ENCODE measurements at regions not wholly inside any gene's neighbourhood (a gene's known extent, or its start where the extent isn't known, plus 50 kb on each side); places are given as distances from the start of the nearest gene placed in this dataset.

DNA sequence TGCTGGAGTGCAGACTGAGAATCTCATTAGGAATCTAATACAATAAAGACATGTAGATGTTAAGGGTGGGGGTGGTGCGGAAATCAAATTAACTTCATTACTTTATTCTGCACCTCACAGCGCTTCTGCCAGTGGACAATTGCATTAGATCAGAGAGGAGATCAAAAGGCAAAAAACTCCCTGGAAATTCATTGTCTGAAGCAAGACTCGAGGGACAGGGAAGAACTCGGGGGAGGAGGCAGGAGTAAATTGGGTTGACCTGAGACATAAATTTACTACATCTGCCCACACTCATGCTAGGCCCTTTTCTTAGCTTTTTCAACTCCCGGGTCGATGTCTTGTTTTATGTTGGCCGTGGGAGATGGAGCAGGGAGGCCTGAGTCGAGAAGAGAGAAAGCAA, 315.4 kb downstream of the SPATA17 start:
- H3K4me3 Mint-ChIP-seq (ENCODE audit: unreplicated experiment) = no peak overlapping the region
- no peak for DNase-seq
- TF ChIP-seq, protein P1, sequence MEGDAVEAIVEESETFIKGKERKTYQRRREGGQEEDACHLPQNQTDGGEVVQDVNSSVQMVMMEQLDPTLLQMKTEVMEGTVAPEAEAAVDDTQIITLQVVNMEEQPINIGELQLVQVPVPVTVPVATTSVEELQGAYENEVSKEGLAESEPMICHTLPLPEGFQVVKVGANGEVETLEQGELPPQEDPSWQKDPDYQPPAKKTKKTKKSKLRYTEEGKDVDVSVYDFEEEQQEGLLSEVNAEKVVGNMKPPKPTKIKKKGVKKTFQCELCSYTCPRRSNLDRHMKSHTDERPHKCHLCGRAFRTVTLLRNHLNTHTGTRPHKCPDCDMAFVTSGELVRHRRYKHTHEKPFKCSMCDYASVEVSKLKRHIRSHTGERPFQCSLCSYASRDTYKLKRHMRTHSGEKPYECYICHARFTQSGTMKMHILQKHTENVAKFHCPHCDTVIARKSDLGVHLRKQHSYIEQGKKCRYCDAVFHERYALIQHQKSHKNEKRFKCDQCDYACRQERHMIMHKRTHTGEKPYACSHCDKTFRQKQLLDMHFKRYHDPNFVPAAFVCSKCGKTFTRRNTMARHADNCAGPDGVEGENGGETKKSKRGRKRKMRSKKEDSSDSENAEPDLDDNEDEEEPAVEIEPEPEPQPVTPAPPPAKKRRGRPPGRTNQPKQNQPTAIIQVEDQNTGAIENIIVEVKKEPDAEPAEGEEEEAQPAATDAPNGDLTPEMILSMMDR (IDR thresholded peaks at IDR 0.05; ENCODE audit: partially characterized antibody, unreplicated experiment) = no peak
- no peaks in the 10 kb centered on the region for H3K27me3 Mint-ChIP-seq (ENCODE audit: unreplicated experiment)
- peaks cover 20% of the 10 kb centered on the region for H3K4me1 Mint-ChIP-seq (ENCODE audit: low read depth, unreplicated experiment)
- no peaks in the 10 kb centered on the region for H3K36me3 Mint-ChIP-seq (ENCODE audit: unreplicated experiment)
- H3K9me3 Mint-ChIP-seq (ENCODE audit: unreplicated experiment) = peaks cover 3% of the 10 kb centered on the region
- peak overlapping the region; percentile 44 for H3K27ac Mint-ChIP-seq (ENCODE audit: unreplicated experiment)

DNA sequence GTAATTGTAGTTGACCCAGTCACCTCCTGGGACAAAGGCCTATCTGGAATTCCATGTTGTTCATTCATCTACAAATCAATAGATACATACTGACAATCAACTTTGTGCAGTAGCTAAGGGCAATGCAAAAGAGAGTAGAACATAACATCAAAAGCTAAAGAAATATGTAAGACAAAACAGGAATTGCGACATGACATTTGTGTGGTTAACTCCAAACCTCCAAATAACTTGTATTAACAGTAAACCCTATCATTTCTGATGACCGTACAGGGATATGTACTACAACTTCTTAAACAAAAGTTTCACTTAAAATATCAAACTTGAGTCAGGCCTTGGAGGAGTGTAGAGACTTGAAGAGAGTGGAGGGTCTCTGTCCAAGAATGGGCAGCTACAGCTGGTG, 317.6 kb downstream of the SPATA17 start:
- no peak overlapping the region for H3K27ac Mint-ChIP-seq (ENCODE audit: unreplicated experiment)
- peaks cover 3% of the 10 kb centered on the region for H3K9me3 Mint-ChIP-seq (ENCODE audit: unreplicated experiment)
- no peak overlapping the region for H3K4me3 Mint-ChIP-seq (ENCODE audit: unreplicated experiment)
- no peak for DNase-seq
- H3K36me3 Mint-ChIP-seq (ENCODE audit: unreplicated experiment) = no peaks in the 10 kb centered on the region
- H3K4me1 Mint-ChIP-seq (ENCODE audit: low read depth, unreplicated experiment) = peaks cover 25% of the 10 kb centered on the region
- TF ChIP-seq, protein P1 (IDR thresholded peaks at IDR 0.05; ENCODE audit: partially characterized antibody, unreplicated experiment) = no peak
- no peaks in the 10 kb centered on the region for H3K27me3 Mint-ChIP-seq (ENCODE audit: unreplicated experiment)

DNA sequence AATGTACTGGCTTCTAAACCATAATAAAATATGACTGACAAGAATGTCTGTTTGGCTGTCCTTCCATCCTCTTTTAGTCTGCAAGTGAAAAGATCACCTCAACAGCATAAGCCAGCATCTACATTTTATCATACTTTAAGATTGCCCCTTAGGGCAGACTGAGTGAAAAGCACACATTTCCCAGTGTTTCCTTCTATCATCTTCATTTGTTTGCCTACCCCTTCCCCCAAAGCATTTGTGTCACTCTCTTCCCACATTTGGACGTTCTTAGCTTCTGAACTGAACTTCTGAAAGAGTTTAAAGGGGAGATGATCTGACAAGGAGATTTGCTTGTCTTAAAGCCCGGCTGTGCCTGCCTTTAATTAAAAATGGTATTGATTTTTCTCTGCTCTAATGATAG, 322.2 kb downstream of the SPATA17 start:
- no peak overlapping the region for H3K4me3 Mint-ChIP-seq (ENCODE audit: unreplicated experiment)
- no peaks in the 10 kb centered on the region for H3K9me3 Mint-ChIP-seq (ENCODE audit: unreplicated experiment)
- no peak for DNase-seq
- peaks cover 7% of the 10 kb centered on the region for H3K4me1 Mint-ChIP-seq (ENCODE audit: low read depth, unreplicated experiment)
- TF ChIP-seq, protein P1 (IDR thresholded peaks at IDR 0.05; ENCODE audit: partially characterized antibody, unreplicated experiment) = no peak
- H3K36me3 Mint-ChIP-seq (ENCODE audit: unreplicated experiment) = peaks cover 11% of the 10 kb centered on the region
- no peak overlapping the region for H3K27ac Mint-ChIP-seq (ENCODE audit: unreplicated experiment)
- H3K27me3 Mint-ChIP-seq (ENCODE audit: unreplicated experiment) = peaks cover 2% of the 10 kb centered on the region

DNA sequence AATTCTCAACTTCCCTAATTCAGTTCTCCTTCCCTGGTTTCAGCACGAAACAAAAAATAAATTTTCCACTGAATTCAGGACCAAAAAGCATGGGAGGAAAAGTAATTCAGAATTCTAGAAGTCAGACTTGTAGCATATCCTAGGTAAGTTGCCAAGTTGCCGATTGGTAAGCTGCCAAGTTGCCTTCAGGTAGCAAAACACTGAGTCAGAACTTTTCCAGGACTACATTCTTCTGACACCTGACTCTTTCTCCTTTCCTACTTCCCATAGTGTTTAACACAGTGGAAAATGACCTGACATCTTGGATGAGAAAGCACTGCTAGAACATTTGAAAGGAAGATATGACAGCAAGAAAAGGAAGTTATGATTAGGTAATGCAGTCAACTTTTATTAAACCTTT, 322.8 kb downstream of the SPATA17 start:
- Mint-ChIP-seq H3K27ac (ENCODE audit: unreplicated experiment) (no peak overlapping the region), H3K4me1 (ENCODE audit: low read depth, unreplicated experiment) (peaks cover 7% of the 10 kb centered on the region), H3K36me3 (ENCODE audit: unreplicated experiment) (peaks cover 11% of the 10 kb centered on the region), H3K27me3 (ENCODE audit: unreplicated experiment) (peaks cover 2% of the 10 kb centered on the region), H3K4me3 (ENCODE audit: unreplicated experiment) (no peak overlapping the region), H3K9me3 (ENCODE audit: unreplicated experiment) (no peaks in the 10 kb centered on the region)
- TF ChIP-seq, protein P1 (IDR thresholded peaks at IDR 0.05; ENCODE audit: partially characterized antibody, unreplicated experiment) = no peak
- DNase-seq = no peak

DNA sequence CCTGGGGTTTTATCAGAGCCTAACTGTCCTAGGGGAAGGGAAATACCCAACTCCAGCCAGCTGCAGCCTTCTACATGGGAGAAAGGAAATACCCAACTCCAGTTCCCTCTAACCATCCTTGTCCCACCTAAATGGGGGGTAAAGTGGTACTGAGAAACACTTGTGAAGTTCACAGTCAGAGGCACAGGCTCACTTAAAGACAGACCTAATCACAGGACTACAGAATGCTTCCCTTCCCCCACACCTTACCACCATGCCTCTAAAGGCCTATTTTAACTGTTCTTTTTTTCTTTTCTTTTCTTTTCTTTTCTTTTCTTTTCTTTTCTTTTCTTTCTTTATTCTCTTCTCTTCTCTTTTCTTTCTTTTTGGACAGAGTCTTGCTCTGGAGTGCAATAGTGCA, 324.6 kb downstream of the SPATA17 start:
- Mint-ChIP-seq H3K4me3 (ENCODE audit: unreplicated experiment) (no peak overlapping the region), H3K27ac (ENCODE audit: unreplicated experiment) (no peak overlapping the region), H3K4me1 (ENCODE audit: low read depth, unreplicated experiment) (peaks cover 7% of the 10 kb centered on the region), H3K27me3 (ENCODE audit: unreplicated experiment) (peaks cover 2% of the 10 kb centered on the region), H3K36me3 (ENCODE audit: unreplicated experiment) (peaks cover 11% of the 10 kb centered on the region), H3K9me3 (ENCODE audit: unreplicated experiment) (no peaks in the 10 kb centered on the region)
- no peak for DNase-seq
- TF ChIP-seq, protein P1 (IDR thresholded peaks at IDR 0.05; ENCODE audit: partially characterized antibody, unreplicated experiment) = no peak

All from glutamatergic neuron (in vitro differentiated cells).